Thoracic aorta (tissue), 2 donors: ENCODE measurements at regions not wholly inside any gene's neighbourhood (a gene's known extent, or its start where the extent isn't known, plus 50 kb on each side); places are given as distances from the start of the nearest gene placed in this dataset.

Experiments used
- ATAC-seq: fragments of 150-250 bp; one replicate; pipeline ENCODE4 v1.8.0; 2017; ENCODE audit warnings: low read depth; ENCODE audit not compliant: insufficient number of reproducible peaks, low FRiP score
- DNase-seq: peaks from one replicate; pipeline ENCODE4 v3.0.0-alpha.2; 2020; ENCODE audit warnings: low spot score
- H3K27ac ChIP-seq, 2 donors: fragments of 200-600 bp; sonication (generic); 1 replicate in 1 of 2; 2 replicates in 1 of 2; pipeline ENCODE4 v1.5.1; 2016; ENCODE audit warnings: mild to moderate bottlenecking in 2 of 2, moderate library complexity in 2 of 2
- H3K27me3 ChIP-seq: fragments of 200-600 bp; sonication (generic); replicated peaks from 2 replicates; pipeline ENCODE4 v1.6.0; 2016; ENCODE audit warnings: mild to moderate bottlenecking; ENCODE audit not compliant: insufficient read depth
- H3K36me3 ChIP-seq: fragments of 200-600 bp; sonication (generic); one replicate; pipeline ENCODE4 v1.5.1; 2016
- H3K4me1 ChIP-seq, 2 donors: fragments of 200-600 bp; sonication (generic); 1 replicate in 1 of 2; 2 replicates in 1 of 2; pipeline versions ENCODE4 v1.5.1 to v1.6.0; 2016; ENCODE audit warnings: low read depth in 2 of 2, mild to moderate bottlenecking in 1 of 2; ENCODE audit not compliant: control insufficient read depth in 1 of 2
- H3K4me3 ChIP-seq: fragments of 200-600 bp; sonication (generic); 2 replicates; pipeline ENCODE4 v1.5.1; 2016; ENCODE audit warnings: mild to moderate bottlenecking
- H3K9me3 ChIP-seq: fragments of 200-600 bp; sonication (generic); 2 replicates; pipeline ENCODE4 v1.5.1; 2016
- CTCF ChIP-seq: fragments of 200-600 bp; sonication (generic); IDR thresholded peaks from one replicate; pipeline ENCODE4 v1.5.1; 2019; ENCODE audit warnings: antibody characterized with exemption

DNA sequence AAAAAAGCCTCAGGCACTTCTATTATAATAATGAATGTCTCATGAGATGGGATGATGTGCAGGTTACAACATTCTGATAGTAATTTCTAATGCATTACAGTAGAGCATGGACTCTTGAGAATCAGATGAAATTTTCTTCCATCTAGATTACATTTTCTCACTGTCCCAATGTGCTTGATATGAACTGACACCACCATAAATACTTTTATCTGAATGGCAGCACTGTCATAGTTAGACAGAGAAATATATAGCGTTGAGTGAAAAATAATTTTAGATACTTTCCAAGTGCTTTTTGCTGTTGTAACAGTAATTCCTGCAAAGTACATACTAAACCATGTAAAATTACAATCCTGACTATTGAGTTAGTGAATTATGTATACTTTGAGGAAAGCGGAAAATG is 630.1 kb downstream of the BRINP3 start:
- ATAC-seq = no peak
- H3K27ac ChIP-seq = no peak overlapping the region
- H3K36me3 ChIP-seq = no peaks in the 10 kb centered on the region

GRCh38 chr1:189851806-189852367 is 625.8 kb downstream of the BRINP3 start:
- H3K27ac ChIP-seq = no peak overlapping the region
- H3K4me3 ChIP-seq = no peak overlapping the region
- no peak for TF ChIP-seq CTCF
- H3K27me3 ChIP-seq = no peaks in the 10 kb centered on the region
- no peaks in the 10 kb centered on the region for H3K9me3 ChIP-seq
- ATAC-seq (no peak), DNase-seq (no peak)
- H3K36me3 ChIP-seq = no peaks in the 10 kb centered on the region
- H3K4me1 ChIP-seq = no peaks in the 10 kb centered on the region

More for the DNA sequence above, 630.1 kb downstream of the BRINP3 start:
- H3K27me3 ChIP-seq = no peaks in the 10 kb centered on the region
- no peak for TF ChIP-seq CTCF
- no peak for DNase-seq
- no peaks in the 10 kb centered on the region for H3K4me1 ChIP-seq
- H3K9me3 ChIP-seq = no peaks in the 10 kb centered on the region
- H3K4me3 ChIP-seq = no peak overlapping the region

DNA sequence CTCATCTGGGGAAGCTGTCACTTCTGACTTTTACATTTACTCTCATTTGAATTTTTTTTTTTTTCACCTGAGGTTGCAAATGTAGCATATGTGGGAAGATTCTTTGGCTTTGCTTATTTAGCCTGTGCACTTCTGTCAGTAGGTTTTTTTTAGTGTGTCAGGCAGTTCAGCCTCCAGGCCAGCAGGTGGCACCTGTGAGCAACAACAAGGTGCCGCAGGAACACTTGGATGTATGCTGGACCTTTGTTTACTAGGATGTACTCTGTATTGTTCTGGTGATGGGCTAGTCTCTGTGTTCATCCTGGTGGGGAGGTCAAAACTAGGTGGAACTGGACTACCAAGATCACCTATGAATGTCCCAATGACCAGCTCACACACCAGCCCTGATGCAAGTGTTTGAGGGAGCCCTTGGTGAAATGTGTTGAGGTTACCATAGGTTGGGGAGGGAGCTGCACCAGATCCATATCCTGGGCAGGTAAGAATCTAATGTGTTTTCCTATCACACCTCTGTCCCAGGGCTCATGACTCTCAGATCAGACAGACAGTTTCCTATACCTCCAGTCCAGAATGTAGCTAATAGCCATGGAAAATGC is 618.2 kb downstream of the BRINP3 start:
- no peak for TF ChIP-seq CTCF
- Histone ChIP-seq H3K4me3 (no peak overlapping the region), H3K27ac (no peak overlapping the region), H3K36me3 (no peaks in the 10 kb centered on the region), H3K27me3 (no peaks in the 10 kb centered on the region), H3K4me1 (no peaks in the 10 kb centered on the region), H3K9me3 (no peaks in the 10 kb centered on the region)
- DNase-seq = no peak
- no peak for ATAC-seq

DNA sequence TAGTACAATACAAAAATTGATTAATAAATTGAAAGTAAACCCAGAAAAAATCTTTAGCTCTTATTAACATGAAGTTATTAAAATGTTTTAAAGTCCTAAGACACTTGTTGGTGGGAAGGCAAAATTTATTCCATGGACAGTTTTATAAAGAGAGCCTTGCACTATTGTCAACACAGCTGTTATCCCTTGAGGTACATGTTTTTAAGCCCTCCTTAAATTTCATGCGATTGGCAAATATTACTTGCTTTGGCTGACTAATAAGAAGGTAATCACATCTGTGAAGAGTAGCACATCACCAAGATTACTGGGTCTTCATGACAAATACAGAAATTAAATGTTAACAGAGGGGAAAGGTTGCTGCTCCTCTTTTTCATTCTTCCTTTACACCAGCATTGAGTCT is 611.1 kb downstream of the BRINP3 start:
- Histone ChIP-seq H3K4me1 (no peaks in the 10 kb centered on the region), H3K27me3 (no peaks in the 10 kb centered on the region), H3K9me3 (no peaks in the 10 kb centered on the region), H3K4me3 (no peak overlapping the region), H3K36me3 (no peaks in the 10 kb centered on the region), H3K27ac (no peak overlapping the region)
- TF ChIP-seq CTCF = no peak
- no peak for DNase-seq
- no peak for ATAC-seq

- ATAC-seq (no peak), DNase-seq (no peak)
- Histone ChIP-seq H3K27me3 (no peaks in the 10 kb centered on the region), H3K4me1 (no peaks in the 10 kb centered on the region), H3K9me3 (no peaks in the 10 kb centered on the region), H3K4me3 (no peak overlapping the region), H3K27ac (no peak overlapping the region), H3K36me3 (no peaks in the 10 kb centered on the region)
- TF ChIP-seq CTCF = no peak
Observed at GRCh38 chr1:189868021-189868420, 609.6 kb downstream of the BRINP3 start.
